Activated CD4-positive, alpha-beta T cell treated with anti-CD3 and anti-CD28 coated beads, Interleukin-2, amount 50 U/mL, for 16 hours (primary cell): ENCODE measurements at regions not wholly inside any gene's neighbourhood (a gene's known extent, or its start where the extent isn't known, plus 50 kb on each side); places are given as distances from the start of the nearest gene placed in this dataset.

Source experiments
- DNase-seq: peaks from one replicate; pipeline ENCODE4 v3.0.0-alpha.2; 2020

DNA sequence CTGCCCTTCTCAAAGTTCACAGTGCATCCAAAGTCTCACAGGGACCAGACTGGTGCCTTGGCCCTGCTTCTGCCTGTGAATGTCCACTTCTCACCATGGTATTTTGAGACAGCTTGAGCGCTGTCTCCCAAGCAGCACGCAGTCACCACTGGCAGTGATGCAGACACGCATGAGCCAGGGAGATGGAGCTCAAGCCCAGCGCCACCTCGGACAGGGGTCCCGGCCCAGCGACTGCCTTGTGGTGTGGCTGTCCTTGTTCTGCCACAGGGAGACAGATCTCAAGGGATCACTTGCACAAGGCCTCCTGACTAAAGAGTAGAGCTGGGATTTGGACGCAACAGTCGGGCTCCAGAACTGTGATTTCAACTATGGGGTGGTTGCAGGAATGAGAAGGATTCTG lies 92.6 kb upstream of the MBL2 start:
- DNase-seq = no peak

- DNase-seq = no peak
Measured at GRCh38 chr10:52864201-52865106, 91.9 kb upstream of the MBL2 start.

- DNase-seq = no peak
Measured at GRCh38 chr10:52858722-52859121, 86.1 kb upstream of the MBL2 start.

DNA sequence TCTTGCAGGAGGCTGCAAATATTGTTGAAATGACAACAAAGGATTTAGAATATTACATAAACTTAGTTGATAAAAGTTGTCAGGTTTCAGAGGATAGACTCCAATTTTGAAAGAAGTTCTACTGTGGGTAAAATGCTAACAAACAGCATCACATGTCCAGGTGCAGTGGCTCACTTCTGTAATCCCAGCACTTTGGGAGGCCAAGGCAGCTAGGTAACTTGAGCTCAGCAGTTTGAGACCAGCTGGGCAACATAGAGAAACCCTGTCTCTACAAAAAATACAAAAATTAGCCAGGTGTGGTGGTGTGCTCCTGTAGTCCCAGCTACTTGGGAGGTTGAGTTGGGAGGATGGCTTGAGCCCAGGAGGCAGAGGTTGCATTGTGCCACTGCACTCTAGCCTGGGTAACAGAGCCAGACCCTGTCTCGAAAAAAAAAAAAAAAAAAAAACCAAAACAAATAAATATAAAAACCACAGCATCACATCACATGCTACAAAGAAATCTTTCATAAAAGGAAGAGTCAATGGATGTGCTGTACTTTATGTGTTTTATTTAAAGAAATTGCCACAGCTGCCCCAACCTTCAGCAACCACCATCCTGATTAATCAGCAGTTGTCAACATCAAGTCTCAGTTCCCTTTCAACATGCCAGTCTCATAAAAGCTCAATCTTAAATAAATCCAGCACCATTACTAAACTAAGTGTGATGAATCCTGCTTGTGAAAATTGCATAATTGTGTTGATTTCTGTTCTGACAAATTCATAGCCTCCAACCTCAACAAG lies 83.2 kb upstream of the MBL2 start:
- no peak for DNase-seq

- no peak for DNase-seq
Measured at GRCh38 chr10:52853704-52854103, 81.1 kb upstream of the MBL2 start.

GRCh38 chr10:52836816-52837215 lies 64.2 kb upstream of the MBL2 start:
- no peak for DNase-seq
